ENCODE measurements at regions not wholly inside any gene's neighbourhood (a gene's known extent, or its start where the extent isn't known, plus 50 kb on each side); places are given as distances from the start of the nearest gene placed in this dataset.

DNA sequence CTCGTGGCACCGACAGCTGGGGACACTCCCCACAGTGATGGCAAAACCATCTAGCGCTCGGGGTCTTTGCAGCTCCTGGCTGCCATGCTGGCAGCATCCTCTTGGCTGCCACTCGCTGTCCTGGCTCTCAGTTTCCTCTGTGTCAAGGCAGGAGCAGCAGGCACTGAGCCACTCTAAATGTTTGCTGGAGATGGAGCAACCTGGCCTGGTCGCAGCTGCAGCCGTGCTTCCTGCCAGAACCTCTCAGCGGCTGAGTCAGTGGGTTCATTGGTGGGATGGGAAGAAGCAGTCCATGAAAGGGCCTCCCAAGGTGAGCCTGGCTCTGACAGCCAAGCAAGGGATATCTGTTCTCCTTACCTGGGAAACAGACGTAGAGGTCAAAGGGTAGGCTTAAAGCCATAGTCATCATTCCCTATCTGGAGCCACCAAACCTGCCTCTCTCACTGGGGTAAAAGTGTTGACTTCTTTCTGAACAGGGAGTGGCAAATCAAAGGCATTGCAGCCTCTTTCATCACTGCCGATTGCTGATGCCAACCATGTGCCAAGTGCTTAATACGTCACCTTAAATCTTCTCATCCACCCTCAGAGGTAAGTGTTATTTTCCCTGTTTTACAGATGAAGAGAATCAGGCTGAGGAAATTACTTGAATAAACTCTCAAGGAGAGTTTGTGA lies 304.8 kb upstream of the ZNF462 start:
- H3K27ac Mint-ChIP-seq (ENCODE audit: unreplicated experiment): no peak overlapping the region
- no peaks in the 10 kb centered on the region for H3K36me3 Mint-ChIP-seq (ENCODE audit: insufficient read depth, unreplicated experiment)
- BruUV-seq (replicated peaks): no TSS peak
- no peaks in the 10 kb centered on the region for H3K4me1 Mint-ChIP-seq (ENCODE audit: low read depth, unreplicated experiment)
- intact Hi-C loops (cut with micrococcal nuclease; ENCODE audit: unreplicated experiment): no loop called here
- Histone ChIP-seq H3K4me3 (ENCODE audit: low read depth, low read length) (no peak overlapping the region), H3K36me3 (ENCODE audit: control insufficient read depth, insufficient read depth, low read length) (no peaks in the 10 kb centered on the region), H3K27me3 (replicated peaks; ENCODE audit: control insufficient read depth, insufficient read depth, low read length) (no peaks in the 10 kb centered on the region), H3K4me1 (no peaks in the 10 kb centered on the region), H3K9me3 (no peaks in the 10 kb centered on the region)
- no peak overlapping the region for H3K4me3 Mint-ChIP-seq (ENCODE audit: unreplicated experiment)
- CTCF ChIA-PET: no interaction called here
- peaks cover 8% of the 10 kb centered on the region for H3K9me3 Mint-ChIP-seq (ENCODE audit: unreplicated experiment)
- POLR2A ChIA-PET: no interaction called here
- no peaks in the 10 kb centered on the region for H3K27me3 Mint-ChIP-seq (ENCODE audit: insufficient read depth, unreplicated experiment)
- DNase-seq: no peak
- TF ChIP-seq, protein P1, sequence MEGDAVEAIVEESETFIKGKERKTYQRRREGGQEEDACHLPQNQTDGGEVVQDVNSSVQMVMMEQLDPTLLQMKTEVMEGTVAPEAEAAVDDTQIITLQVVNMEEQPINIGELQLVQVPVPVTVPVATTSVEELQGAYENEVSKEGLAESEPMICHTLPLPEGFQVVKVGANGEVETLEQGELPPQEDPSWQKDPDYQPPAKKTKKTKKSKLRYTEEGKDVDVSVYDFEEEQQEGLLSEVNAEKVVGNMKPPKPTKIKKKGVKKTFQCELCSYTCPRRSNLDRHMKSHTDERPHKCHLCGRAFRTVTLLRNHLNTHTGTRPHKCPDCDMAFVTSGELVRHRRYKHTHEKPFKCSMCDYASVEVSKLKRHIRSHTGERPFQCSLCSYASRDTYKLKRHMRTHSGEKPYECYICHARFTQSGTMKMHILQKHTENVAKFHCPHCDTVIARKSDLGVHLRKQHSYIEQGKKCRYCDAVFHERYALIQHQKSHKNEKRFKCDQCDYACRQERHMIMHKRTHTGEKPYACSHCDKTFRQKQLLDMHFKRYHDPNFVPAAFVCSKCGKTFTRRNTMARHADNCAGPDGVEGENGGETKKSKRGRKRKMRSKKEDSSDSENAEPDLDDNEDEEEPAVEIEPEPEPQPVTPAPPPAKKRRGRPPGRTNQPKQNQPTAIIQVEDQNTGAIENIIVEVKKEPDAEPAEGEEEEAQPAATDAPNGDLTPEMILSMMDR (IDR thresholded peaks at IDR 0.05; ENCODE audit: insufficient read depth in 1 of 2, low read depth in 1 of 2, low read length in 1 of 2, severe bottlenecking in 1 of 2, unreplicated experiment in 1 of 2): no peak

- Mint-ChIP-seq H3K9me3 (ENCODE audit: unreplicated experiment) (no peaks in the 10 kb centered on the region), H3K27me3 (ENCODE audit: insufficient read depth, unreplicated experiment) (no peaks in the 10 kb centered on the region), H3K27ac (ENCODE audit: unreplicated experiment) (no peak overlapping the region), H3K4me3 (ENCODE audit: unreplicated experiment) (no peak overlapping the region), H3K36me3 (ENCODE audit: insufficient read depth, unreplicated experiment) (no peaks in the 10 kb centered on the region), H3K4me1 (ENCODE audit: low read depth, unreplicated experiment) (no peaks in the 10 kb centered on the region)
- CTCF ChIA-PET: no interaction called here
- intact Hi-C loops (cut with micrococcal nuclease; ENCODE audit: unreplicated experiment): no loop called here
- Histone ChIP-seq H3K4me1 (no peaks in the 10 kb centered on the region), H3K36me3 (ENCODE audit: control insufficient read depth, insufficient read depth, low read length) (no peaks in the 10 kb centered on the region), H3K27me3 (replicated peaks; ENCODE audit: control insufficient read depth, insufficient read depth, low read length) (no peaks in the 10 kb centered on the region), H3K4me3 (ENCODE audit: low read depth, low read length) (no peak overlapping the region), H3K9me3 (no peaks in the 10 kb centered on the region)
- POLR2A ChIA-PET: no interaction called here
- BruUV-seq (replicated peaks): no TSS peak
- TF ChIP-seq, protein P1 (IDR thresholded peaks at IDR 0.05; ENCODE audit: insufficient read depth in 1 of 2, low read depth in 1 of 2, low read length in 1 of 2, severe bottlenecking in 1 of 2, unreplicated experiment in 1 of 2): peak; percentile 28 to 31
- DNase-seq: peak in 1 of 2 experiments; percentile 16
Observed at GRCh38 chr9:106560540-106560939, 302.4 kb upstream of the ZNF462 start.

- Histone ChIP-seq H3K9me3 (no peaks in the 10 kb centered on the region), H3K4me1 (no peaks in the 10 kb centered on the region), H3K4me3 (ENCODE audit: low read depth, low read length) (no peak overlapping the region), H3K27me3 (replicated peaks; ENCODE audit: control insufficient read depth, insufficient read depth, low read length) (no peaks in the 10 kb centered on the region), H3K36me3 (ENCODE audit: control insufficient read depth, insufficient read depth, low read length) (no peaks in the 10 kb centered on the region)
- DNase-seq: no peak
- H3K27me3 Mint-ChIP-seq (ENCODE audit: insufficient read depth, unreplicated experiment): no peaks in the 10 kb centered on the region
- no peaks in the 10 kb centered on the region for H3K36me3 Mint-ChIP-seq (ENCODE audit: insufficient read depth, unreplicated experiment)
- no peak overlapping the region for H3K27ac Mint-ChIP-seq (ENCODE audit: unreplicated experiment)
- POLR2A ChIA-PET: no interaction called here
- H3K9me3 Mint-ChIP-seq (ENCODE audit: unreplicated experiment): no peaks in the 10 kb centered on the region
- TF ChIP-seq, protein P1 (IDR thresholded peaks at IDR 0.05; ENCODE audit: insufficient read depth in 1 of 2, low read depth in 1 of 2, low read length in 1 of 2, severe bottlenecking in 1 of 2, unreplicated experiment in 1 of 2): no peak
- BruUV-seq (replicated peaks): no TSS peak
- intact Hi-C loops (cut with micrococcal nuclease; ENCODE audit: unreplicated experiment): no loop called here
- no peak overlapping the region for H3K4me3 Mint-ChIP-seq (ENCODE audit: unreplicated experiment)
- CTCF ChIA-PET: no interaction called here
- no peaks in the 10 kb centered on the region for H3K4me1 Mint-ChIP-seq (ENCODE audit: low read depth, unreplicated experiment)
Observed at GRCh38 chr9:106575823-106576222, 287.1 kb upstream of the ZNF462 start.
